ENCODE measurements at regions not wholly inside any gene's neighbourhood (a gene's known extent, or its start where the extent isn't known, plus 50 kb on each side); places are given as distances from the start of the nearest gene placed in this dataset.

- Histone ChIP-seq H4K8ac (ENCODE audit: low read depth, low read length) (no peak overlapping the region), H3K4me3 (ENCODE audit: low read length in 2 of 2) (no peak overlapping the region), H3K18ac (ENCODE audit: low read length) (no peak overlapping the region), H4K91ac (ENCODE audit: low read depth, low read length, poor library complexity) (no peak overlapping the region), H3K4me1 (ENCODE audit: control insufficient read depth in 2 of 2, insufficient read depth in 1 of 2, low read depth in 1 of 2, low read length in 2 of 2) (no peaks in the 10 kb centered on the region), H2BK12ac (ENCODE audit: low read length) (no peak overlapping the region), H2BK120ac (ENCODE audit: low read depth, low read length) (no peak overlapping the region), H3K23ac (ENCODE audit: low read depth, low read length, poor library complexity) (no peak overlapping the region), H2BK5ac (ENCODE audit: low read length) (no peak overlapping the region), H3K9ac (ENCODE audit: low read depth, low read length, poor library complexity) (no peak overlapping the region), H3K14ac (ENCODE audit: low read length) (no peak overlapping the region), H3K27me3 (ENCODE audit: control insufficient read depth in 3 of 3, insufficient read depth in 3 of 3, low read depth in 1 of 3, low read length in 3 of 3) (peaks cover 0 to 53% (median 5%) of the 10 kb centered on the region in 3 experiments), H2AFZ (ENCODE audit: low read length) (peak overlapping the region; percentile 85), H3K4me2 (ENCODE audit: insufficient read depth, low read length, poor library complexity, severe bottlenecking) (no peak overlapping the region), H3K79me1 (ENCODE audit: low read depth, low read length) (no peaks in the 10 kb centered on the region), H3K27ac (replicated peaks; ENCODE audit: low read length) (no peak overlapping the region), H2AK5ac (ENCODE audit: low read depth, low read length) (no peak overlapping the region), H3K4ac (ENCODE audit: low read length) (no peak overlapping the region), H3K36me3 (replicated peaks in 1 of 2; ENCODE audit: control insufficient read depth in 2 of 2, insufficient read depth in 2 of 2, low read length in 2 of 2) (no peaks in the 10 kb centered on the region), H3K9me3 (replicated peaks in 1 of 2; ENCODE audit: control insufficient read depth in 2 of 2, insufficient read depth in 1 of 2, low read depth in 1 of 2, low read length in 2 of 2) (no peaks in the 10 kb centered on the region), H2BK15ac (ENCODE audit: low read length) (no peak overlapping the region)
- DNase-seq (ENCODE audit: low spot score): no peak
- WGBS, 2 donors (ENCODE audit: extremely low coverage in 2 of 2, insufficient read length in 2 of 2, insufficient replicate concordance in 1 of 2): no CpG with 5 or more reads among the region's 3 CpGs
These were observed 93.4 kb upstream of the FMN2 start for GRCh38 chr1:239998312-239998649.

GRCh38 chr1:239999170-239999569, 92.5 kb upstream of the FMN2 start:
- Histone ChIP-seq H3K4ac (ENCODE audit: low read length) (no peak overlapping the region), H2BK5ac (ENCODE audit: low read length) (no peak overlapping the region), H3K9me3 (replicated peaks in 1 of 2; ENCODE audit: control insufficient read depth in 2 of 2, insufficient read depth in 1 of 2, low read depth in 1 of 2, low read length in 2 of 2) (no peaks in the 10 kb centered on the region), H3K4me3 (ENCODE audit: low read length in 2 of 2) (no peak overlapping the region), H3K18ac (ENCODE audit: low read length) (no peak overlapping the region), H3K79me1 (ENCODE audit: low read depth, low read length) (no peaks in the 10 kb centered on the region), H3K27me3 (ENCODE audit: control insufficient read depth in 3 of 3, insufficient read depth in 3 of 3, low read depth in 1 of 3, low read length in 3 of 3) (peaks cover 0 to 50% (median 5%) of the 10 kb centered on the region in 3 experiments), H3K4me1 (ENCODE audit: control insufficient read depth in 2 of 2, insufficient read depth in 1 of 2, low read depth in 1 of 2, low read length in 2 of 2) (no peaks in the 10 kb centered on the region), H2BK15ac (ENCODE audit: low read length) (no peak overlapping the region), H3K27ac (replicated peaks; ENCODE audit: low read length) (no peak overlapping the region), H3K9ac (ENCODE audit: low read depth, low read length, poor library complexity) (no peak overlapping the region), H4K91ac (ENCODE audit: low read depth, low read length, poor library complexity) (no peak overlapping the region), H3K36me3 (replicated peaks in 1 of 2; ENCODE audit: control insufficient read depth in 2 of 2, insufficient read depth in 2 of 2, low read length in 2 of 2) (no peaks in the 10 kb centered on the region), H2AFZ (ENCODE audit: low read length) (no peak overlapping the region), H2BK120ac (ENCODE audit: low read depth, low read length) (no peak overlapping the region), H3K4me2 (ENCODE audit: insufficient read depth, low read length, poor library complexity, severe bottlenecking) (no peak overlapping the region), H2AK5ac (ENCODE audit: low read depth, low read length) (no peak overlapping the region), H2BK12ac (ENCODE audit: low read length) (no peak overlapping the region), H3K23ac (ENCODE audit: low read depth, low read length, poor library complexity) (no peak overlapping the region), H4K8ac (ENCODE audit: low read depth, low read length) (no peak overlapping the region), H3K14ac (ENCODE audit: low read length) (no peak overlapping the region)
- WGBS, 2 donors (ENCODE audit: extremely low coverage in 2 of 2, insufficient read length in 2 of 2, insufficient replicate concordance in 1 of 2): no CpG with 5 or more reads among the region's 2 CpGs
- no peak for DNase-seq (ENCODE audit: low spot score)

GRCh38 chr1:240000634-240001033, 91.0 kb upstream of the FMN2 start:
- no peak overlapping the region for H4K91ac ChIP-seq (ENCODE audit: low read depth, low read length, poor library complexity)
- H2BK12ac ChIP-seq (ENCODE audit: low read length): no peak overlapping the region
- no peak overlapping the region for H3K18ac ChIP-seq (ENCODE audit: low read length)
- no peak overlapping the region for H2BK5ac ChIP-seq (ENCODE audit: low read length)
- no peak for DNase-seq (ENCODE audit: low spot score)
- H3K79me1 ChIP-seq (ENCODE audit: low read depth, low read length): no peaks in the 10 kb centered on the region
- H3K27ac ChIP-seq (replicated peaks; ENCODE audit: low read length): no peak overlapping the region
- no peak overlapping the region for H2AFZ ChIP-seq (ENCODE audit: low read length)
- H4K8ac ChIP-seq (ENCODE audit: low read depth, low read length): no peak overlapping the region
- no peak overlapping the region for H2BK15ac ChIP-seq (ENCODE audit: low read length)
- peaks cover 0 to 43% (median 5%) of the 10 kb centered on the region in 3 experiments for H3K27me3 ChIP-seq (ENCODE audit: control insufficient read depth in 3 of 3, insufficient read depth in 3 of 3, low read depth in 1 of 3, low read length in 3 of 3)
- H2BK120ac ChIP-seq (ENCODE audit: low read depth, low read length): no peak overlapping the region
- no CpG with 5 or more reads among the region's 4 CpGs for WGBS, 2 donors (ENCODE audit: extremely low coverage in 2 of 2, insufficient read length in 2 of 2, insufficient replicate concordance in 1 of 2)
- no peaks in the 10 kb centered on the region for H3K4me1 ChIP-seq (ENCODE audit: control insufficient read depth in 2 of 2, insufficient read depth in 1 of 2, low read depth in 1 of 2, low read length in 2 of 2)
- no peak overlapping the region for H3K14ac ChIP-seq (ENCODE audit: low read length)
- no peak overlapping the region for H3K4me3 ChIP-seq (ENCODE audit: low read length in 2 of 2)
- H3K23ac ChIP-seq (ENCODE audit: low read depth, low read length, poor library complexity): no peak overlapping the region
- no peak overlapping the region for H2AK5ac ChIP-seq (ENCODE audit: low read depth, low read length)
- no peaks in the 10 kb centered on the region for H3K9me3 ChIP-seq (replicated peaks in 1 of 2; ENCODE audit: control insufficient read depth in 2 of 2, insufficient read depth in 1 of 2, low read depth in 1 of 2, low read length in 2 of 2)
- H3K4ac ChIP-seq (ENCODE audit: low read length): no peak overlapping the region
- H3K9ac ChIP-seq (ENCODE audit: low read depth, low read length, poor library complexity): no peak overlapping the region
- no peaks in the 10 kb centered on the region for H3K36me3 ChIP-seq (replicated peaks in 1 of 2; ENCODE audit: control insufficient read depth in 2 of 2, insufficient read depth in 2 of 2, low read length in 2 of 2)
- no peak overlapping the region for H3K4me2 ChIP-seq (ENCODE audit: insufficient read depth, low read length, poor library complexity, severe bottlenecking)

GRCh38 chr1:240001177-240001740, 90.4 kb upstream of the FMN2 start:
- Histone ChIP-seq H2AK5ac (ENCODE audit: low read depth, low read length) (no peak overlapping the region), H2BK120ac (ENCODE audit: low read depth, low read length) (no peak overlapping the region), H3K4me2 (ENCODE audit: insufficient read depth, low read length, poor library complexity, severe bottlenecking) (no peak overlapping the region), H3K36me3 (replicated peaks in 1 of 2; ENCODE audit: control insufficient read depth in 2 of 2, insufficient read depth in 2 of 2, low read length in 2 of 2) (no peaks in the 10 kb centered on the region), H3K27ac (replicated peaks; ENCODE audit: low read length) (no peak overlapping the region), H3K9ac (ENCODE audit: low read depth, low read length, poor library complexity) (no peak overlapping the region), H3K4ac (ENCODE audit: low read length) (no peak overlapping the region), H2BK12ac (ENCODE audit: low read length) (no peak overlapping the region), H2BK15ac (ENCODE audit: low read length) (no peak overlapping the region), H2BK5ac (ENCODE audit: low read length) (no peak overlapping the region), H4K91ac (ENCODE audit: low read depth, low read length, poor library complexity) (no peak overlapping the region), H3K79me1 (ENCODE audit: low read depth, low read length) (no peaks in the 10 kb centered on the region), H3K27me3 (ENCODE audit: control insufficient read depth in 3 of 3, insufficient read depth in 3 of 3, low read depth in 1 of 3, low read length in 3 of 3) (peaks cover 0 to 37% (median 5%) of the 10 kb centered on the region in 3 experiments), H4K8ac (ENCODE audit: low read depth, low read length) (no peak overlapping the region), H3K23ac (ENCODE audit: low read depth, low read length, poor library complexity) (no peak overlapping the region), H3K4me3 (ENCODE audit: low read length in 2 of 2) (no peak overlapping the region), H2AFZ (ENCODE audit: low read length) (no peak overlapping the region), H3K18ac (ENCODE audit: low read length) (no peak overlapping the region), H3K14ac (ENCODE audit: low read length) (no peak overlapping the region), H3K4me1 (ENCODE audit: control insufficient read depth in 2 of 2, insufficient read depth in 1 of 2, low read depth in 1 of 2, low read length in 2 of 2) (no peaks in the 10 kb centered on the region), H3K9me3 (replicated peaks in 1 of 2; ENCODE audit: control insufficient read depth in 2 of 2, insufficient read depth in 1 of 2, low read depth in 1 of 2, low read length in 2 of 2) (no peaks in the 10 kb centered on the region)
- WGBS, 2 donors (ENCODE audit: extremely low coverage in 2 of 2, insufficient read length in 2 of 2, insufficient replicate concordance in 1 of 2): no CpG with 5 or more reads among the region's 7 CpGs
- no peak for DNase-seq (ENCODE audit: low spot score)
